ENCODE measurements at regions not wholly inside any gene's neighbourhood (a gene's known extent, or its start where the extent isn't known, plus 50 kb on each side); places are given as distances from the start of the nearest gene placed in this dataset.

DNA sequence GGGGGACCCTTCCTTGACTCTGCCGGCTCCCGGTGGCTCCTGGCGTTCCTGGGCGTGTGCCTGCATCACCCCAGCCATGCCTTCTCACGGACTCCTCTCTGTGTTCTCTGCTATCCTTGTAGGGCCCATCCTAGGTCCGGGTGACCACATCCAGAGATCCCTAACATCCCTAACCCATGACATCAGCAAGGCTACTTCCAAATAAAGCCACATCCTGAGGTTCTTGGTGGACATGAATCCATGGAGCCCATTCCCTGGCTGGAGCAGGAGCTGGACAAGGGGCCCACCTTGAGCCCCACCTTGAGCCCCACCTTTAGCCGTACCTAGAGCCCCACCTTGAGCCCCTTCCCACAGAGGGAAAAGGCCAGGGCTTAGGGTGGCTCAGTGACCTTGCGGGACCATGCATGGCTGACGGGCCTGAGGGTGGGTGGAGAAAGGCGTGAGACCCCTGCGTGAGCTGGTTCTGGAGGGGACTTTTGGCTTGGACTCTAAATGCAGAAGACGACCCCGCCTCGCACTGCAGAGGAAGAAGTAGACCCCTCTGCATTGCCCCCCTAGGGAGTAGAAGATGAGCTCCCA, 58.5 kb upstream of the INPP5A start:
- H3K4me3 Mint-ChIP-seq (ENCODE audit: low read depth, unreplicated experiment): no peak overlapping the region
- no TSS peak for BruUV-seq (replicated peaks)
- CTCF ChIA-PET: no interaction called here

GRCh38 chr10:132479603-132480221, 57.9 kb upstream of the INPP5A start:
- Mint-ChIP-seq H3K27me3 (ENCODE audit: unreplicated experiment) (peaks cover 49% of the 10 kb centered on the region), H3K9me3 (ENCODE audit: low read depth, unreplicated experiment) (no peaks in the 10 kb centered on the region), H3K36me3 (ENCODE audit: insufficient read depth, unreplicated experiment) (no peaks in the 10 kb centered on the region), H3K27ac (ENCODE audit: unreplicated experiment) (no peak overlapping the region), H3K4me3 (ENCODE audit: low read depth, unreplicated experiment) (no peak overlapping the region), H3K4me1 (ENCODE audit: low read depth, unreplicated experiment) (peaks cover 19% of the 10 kb centered on the region)
- DNase-seq: no peak
- no TSS peak for BruUV-seq (replicated peaks)
- CTCF ChIA-PET: no interaction called here
- no peak for TF ChIP-seq CTCF (IDR thresholded peaks at IDR 0.05; ENCODE audit: unreplicated experiment)
- intact Hi-C loops (cut with micrococcal nuclease; ENCODE audit: unreplicated experiment): no loop called here

More for the DNA sequence above, 58.5 kb upstream of the INPP5A start:
- no peak for DNase-seq
- intact Hi-C loops (cut with micrococcal nuclease; ENCODE audit: unreplicated experiment): no loop called here
- peaks cover 19% of the 10 kb centered on the region for H3K4me1 Mint-ChIP-seq (ENCODE audit: low read depth, unreplicated experiment)
- H3K9me3 Mint-ChIP-seq (ENCODE audit: low read depth, unreplicated experiment): no peaks in the 10 kb centered on the region
- H3K27ac Mint-ChIP-seq (ENCODE audit: unreplicated experiment): no peak overlapping the region
- no peaks in the 10 kb centered on the region for H3K36me3 Mint-ChIP-seq (ENCODE audit: insufficient read depth, unreplicated experiment)
- TF ChIP-seq CTCF (IDR thresholded peaks at IDR 0.05; ENCODE audit: unreplicated experiment): no peak
- H3K27me3 Mint-ChIP-seq (ENCODE audit: unreplicated experiment): peaks cover 49% of the 10 kb centered on the region

- CTCF ChIA-PET: interaction anchor here (0.7 kb wide), 1 partner anchor 454 kb away, joined by 4 read pairs; no protein-coding TSS in a partner anchor
- Mint-ChIP-seq H3K4me1 (ENCODE audit: low read depth, unreplicated experiment) (peaks cover 19% of the 10 kb centered on the region), H3K4me3 (ENCODE audit: low read depth, unreplicated experiment) (no peak overlapping the region), H3K27me3 (ENCODE audit: unreplicated experiment) (peaks cover 49% of the 10 kb centered on the region), H3K36me3 (ENCODE audit: insufficient read depth, unreplicated experiment) (no peaks in the 10 kb centered on the region), H3K9me3 (ENCODE audit: low read depth, unreplicated experiment) (no peaks in the 10 kb centered on the region), H3K27ac (ENCODE audit: unreplicated experiment) (no peak overlapping the region)
- BruUV-seq (replicated peaks): no TSS peak
- intact Hi-C loops (cut with micrococcal nuclease; ENCODE audit: unreplicated experiment): no loop called here
- no peak for DNase-seq
- TF ChIP-seq CTCF (IDR thresholded peaks at IDR 0.05; ENCODE audit: unreplicated experiment): no peak
These were observed 57.2 kb upstream of the INPP5A start for GRCh38 chr10:132480356-132480755.

DNA sequence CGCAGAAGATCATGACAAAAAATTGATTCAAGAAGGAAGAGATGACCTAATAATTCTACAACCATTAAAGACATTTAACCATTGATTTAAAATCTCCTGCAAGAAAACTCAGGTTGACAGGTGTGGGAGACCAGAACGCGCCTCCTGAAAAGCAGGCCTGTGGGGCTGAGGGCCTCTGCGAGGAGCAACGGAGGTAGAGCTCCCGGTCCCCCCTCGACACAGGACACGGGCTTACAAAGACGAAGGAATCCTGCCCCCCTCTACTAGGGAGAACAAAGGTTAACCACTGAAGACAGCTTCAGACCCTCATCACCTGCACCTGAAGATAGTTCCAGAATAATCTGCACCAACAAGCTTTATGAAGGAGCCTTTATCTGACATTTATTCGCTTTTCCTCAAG, 55.9 kb upstream of the INPP5A start:
- TF ChIP-seq CTCF (IDR thresholded peaks at IDR 0.05; ENCODE audit: unreplicated experiment): no peak
- Mint-ChIP-seq H3K4me1 (ENCODE audit: low read depth, unreplicated experiment) (peaks cover 19% of the 10 kb centered on the region), H3K36me3 (ENCODE audit: insufficient read depth, unreplicated experiment) (no peaks in the 10 kb centered on the region), H3K27me3 (ENCODE audit: unreplicated experiment) (peaks cover 49% of the 10 kb centered on the region), H3K27ac (ENCODE audit: unreplicated experiment) (no peak overlapping the region), H3K9me3 (ENCODE audit: low read depth, unreplicated experiment) (no peaks in the 10 kb centered on the region), H3K4me3 (ENCODE audit: low read depth, unreplicated experiment) (no peak overlapping the region)
- no TSS peak for BruUV-seq (replicated peaks)
- DNase-seq: no peak
- intact Hi-C loops (cut with micrococcal nuclease; ENCODE audit: unreplicated experiment): no loop called here
- CTCF ChIA-PET: interaction anchor here (0.5 kb wide), 1 partner anchor 90 kb away, joined by 3 read pairs; no protein-coding TSS in a partner anchor
